Inflammatory macrophage (primary cell): ENCODE measurements at regions not wholly inside any gene's neighbourhood (a gene's known extent, or its start where the extent isn't known, plus 50 kb on each side); places are given as distances from the start of the nearest gene placed in this dataset.
"Not testable (repeated sequence)": the region's sequence is repeated elsewhere in the genome, so short reads cannot be mapped to it uniquely, and the experiment has no call there.

Experiments
- DNase-seq, 2 donors: peaks; one replicate each; pipeline ENCODE4 v3.0.0-alpha.2; 2020 to 2022

DNA sequence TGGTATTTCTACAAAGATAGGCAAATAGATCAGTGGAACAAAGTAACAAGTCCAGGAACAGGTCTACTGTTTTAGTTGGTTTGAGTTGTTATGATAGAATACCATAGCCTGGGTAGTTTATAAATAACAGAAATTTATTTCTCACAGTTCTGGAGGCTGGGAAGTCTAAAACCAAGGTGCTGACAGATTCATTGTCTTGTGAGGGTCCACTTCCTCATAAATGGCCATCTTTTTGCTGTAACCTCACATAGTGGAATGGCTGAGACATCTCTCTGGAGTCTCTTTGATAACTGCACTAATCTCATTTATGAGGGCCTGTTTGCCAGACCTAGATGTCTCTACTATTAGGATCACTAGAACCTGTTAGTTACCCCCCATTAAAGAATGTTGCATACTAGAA lies 152.3 kb upstream of the MYRIP start:
- no peak for DNase-seq

DNA sequence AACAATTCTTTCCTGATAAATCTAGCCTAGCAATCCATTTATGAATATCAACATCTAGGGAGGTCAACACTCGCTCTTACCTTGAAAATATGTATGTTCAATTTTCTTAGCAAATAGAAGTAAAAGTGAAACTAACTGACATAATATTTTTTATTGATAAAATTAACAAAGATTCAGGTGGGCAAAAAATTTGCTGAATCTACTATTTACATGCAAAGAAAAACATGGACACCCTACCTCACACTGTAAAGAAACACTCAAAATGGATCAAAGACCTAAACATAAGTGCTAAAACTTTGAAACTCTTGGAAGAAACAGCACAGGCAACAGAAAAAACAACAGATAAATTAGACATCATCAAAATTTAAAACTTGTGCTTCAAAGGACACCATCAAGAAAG lies 151.6 kb upstream of the MYRIP start:
- no peak for DNase-seq

DNA sequence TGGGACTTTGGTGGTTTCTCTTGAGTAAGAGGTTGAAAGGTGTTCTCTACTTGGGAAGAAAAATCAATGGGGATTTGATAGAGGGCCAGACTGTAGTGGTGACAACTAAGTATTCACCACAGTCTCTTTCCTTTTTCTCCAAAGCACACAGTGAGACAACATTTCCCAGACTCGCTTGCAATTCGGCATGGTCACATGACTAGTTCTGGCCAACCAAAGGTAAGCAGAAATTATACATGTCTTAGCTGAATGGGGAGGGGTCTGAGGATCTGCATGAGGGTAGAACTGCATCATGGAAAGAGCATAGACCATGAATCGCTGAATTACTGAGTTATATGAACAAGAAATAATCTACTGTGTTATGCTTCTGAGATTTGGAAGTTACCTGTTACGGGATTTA lies 144.5 kb upstream of the MYRIP start:
- no peak for DNase-seq

DNA sequence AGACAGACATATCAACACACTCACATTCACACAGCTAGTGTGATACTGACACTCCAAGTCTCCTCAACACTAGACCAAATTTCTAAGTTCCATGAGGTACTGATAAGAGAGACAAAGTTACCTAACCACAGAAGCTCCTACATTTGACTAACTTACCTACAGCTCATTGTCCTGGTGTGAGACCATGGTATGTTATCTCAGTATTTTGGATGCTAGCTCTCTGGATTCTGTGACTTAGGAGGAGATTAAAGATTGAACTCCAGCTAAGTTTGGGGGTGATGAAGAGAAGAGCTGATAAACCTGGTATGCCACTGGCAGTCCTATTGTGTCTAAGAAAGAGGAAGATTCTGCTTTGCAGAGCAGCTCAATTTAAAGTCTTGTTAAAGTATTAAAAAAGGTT lies 144.0 kb upstream of the MYRIP start:
- no peak for DNase-seq

DNA sequence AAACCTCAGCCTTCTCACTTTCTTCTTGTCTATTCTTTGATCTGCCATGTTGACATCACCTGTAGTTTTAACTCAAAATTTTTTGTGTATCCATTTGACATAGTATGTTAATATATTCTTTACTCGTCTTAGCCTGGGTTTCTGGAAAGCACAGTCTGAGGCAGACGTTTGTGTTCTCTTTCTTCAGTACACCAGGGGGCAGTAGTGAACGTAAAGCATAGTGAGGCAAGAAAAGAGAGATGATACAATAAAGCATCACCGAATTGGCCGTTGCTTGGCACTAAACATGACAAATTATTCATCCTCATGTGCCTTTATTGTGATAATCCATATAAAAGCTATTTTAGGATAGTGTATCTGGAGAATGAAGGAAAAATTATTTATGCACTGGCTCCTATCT lies 141.0 kb upstream of the MYRIP start:
- DNase-seq: peak; percentile 34 to 41

DNA sequence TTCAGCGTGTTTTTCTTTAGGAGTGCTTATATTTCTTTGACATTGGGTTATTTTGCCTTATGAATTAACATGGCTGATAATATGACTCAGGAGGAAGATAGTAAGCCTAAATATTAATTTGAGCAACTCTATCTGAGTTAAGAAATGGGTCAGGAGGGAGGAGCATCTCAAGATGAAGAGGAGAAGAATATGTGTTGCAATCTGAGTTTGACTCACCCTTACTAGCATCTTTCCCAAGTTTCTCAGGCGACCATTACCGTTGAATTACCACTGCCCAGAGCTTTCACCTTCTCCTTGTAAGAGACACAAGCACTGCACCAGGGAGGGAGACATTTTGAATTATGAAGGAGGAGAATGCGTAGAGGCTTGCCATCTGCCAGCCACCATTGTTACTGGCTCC lies 138.3 kb upstream of the MYRIP start:
- DNase-seq: no peak

DNA sequence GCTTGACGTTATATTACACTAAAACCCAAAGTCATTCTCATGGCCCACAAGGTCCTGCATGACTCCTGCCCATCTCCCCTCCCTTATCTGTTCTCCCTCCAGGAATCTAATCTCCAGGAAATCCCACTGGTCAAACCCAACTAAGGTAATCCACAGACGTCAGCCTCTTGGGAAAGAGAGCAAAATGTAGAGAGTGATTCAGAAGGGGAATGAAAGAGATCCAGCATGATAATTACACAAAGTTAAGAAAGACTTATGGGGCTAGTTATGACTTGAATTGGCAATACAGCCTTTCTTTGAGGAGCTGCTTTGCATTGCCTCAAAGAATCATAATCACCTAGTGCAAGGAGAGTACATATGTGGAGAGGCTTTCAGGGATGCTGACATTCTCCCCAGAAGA lies 137.8 kb upstream of the MYRIP start:
- no peak for DNase-seq

DNA sequence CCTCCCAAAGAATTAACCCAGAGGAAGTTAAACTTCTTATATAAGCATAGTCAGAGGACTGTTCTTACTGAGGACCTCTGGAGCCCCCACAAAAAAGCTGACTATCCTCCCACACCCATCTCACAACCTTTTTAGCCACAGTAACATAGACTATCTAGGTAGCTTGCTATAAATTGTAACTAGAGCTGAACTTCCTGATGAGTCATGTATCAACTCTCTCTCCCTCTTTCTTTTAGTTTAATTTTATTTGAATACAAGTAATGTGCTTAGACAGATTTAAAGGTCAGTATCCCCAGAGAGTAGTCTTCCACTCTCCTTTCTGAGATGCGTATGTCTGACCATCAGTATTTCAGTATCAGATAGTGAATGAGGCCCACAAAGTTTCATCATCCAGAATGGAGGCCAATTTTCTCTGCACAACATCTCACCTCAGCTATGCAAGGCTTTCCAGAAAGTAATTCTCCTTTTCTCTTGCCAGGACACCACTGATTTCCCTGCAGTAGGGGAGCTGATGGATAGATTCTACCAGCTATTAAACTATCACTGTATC lies 104.0 kb upstream of the MYRIP start:
- DNase-seq: no peak

DNA sequence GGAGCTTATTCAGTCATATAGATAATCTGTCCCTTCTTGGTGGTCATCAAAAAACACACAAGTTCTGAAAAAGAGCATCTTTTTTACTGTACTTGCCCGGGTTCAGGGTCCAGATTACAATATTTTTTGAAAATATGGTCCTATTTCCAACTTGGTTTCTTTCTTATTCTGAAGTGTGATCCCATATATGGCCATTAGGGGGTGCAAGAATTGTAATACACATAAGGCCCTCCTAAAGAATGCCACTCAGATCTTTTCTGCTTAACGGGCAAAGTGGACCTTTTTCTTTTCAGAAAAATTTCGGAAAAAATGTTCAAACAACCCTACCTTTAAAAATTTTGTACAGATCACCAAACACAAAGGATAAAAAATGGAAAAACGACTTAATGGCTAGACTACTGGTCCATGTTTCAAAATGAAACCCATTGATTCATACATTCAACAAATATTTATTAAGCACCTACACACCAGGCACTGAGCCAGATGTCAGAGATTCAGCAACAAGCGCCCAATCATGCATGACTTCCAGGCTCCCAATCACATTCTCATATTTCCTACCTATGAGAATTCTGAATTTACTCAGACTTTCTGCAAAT lies 102.0 kb upstream of the MYRIP start:
- DNase-seq: peak in 1 of 2 donors; percentile 31

DNA sequence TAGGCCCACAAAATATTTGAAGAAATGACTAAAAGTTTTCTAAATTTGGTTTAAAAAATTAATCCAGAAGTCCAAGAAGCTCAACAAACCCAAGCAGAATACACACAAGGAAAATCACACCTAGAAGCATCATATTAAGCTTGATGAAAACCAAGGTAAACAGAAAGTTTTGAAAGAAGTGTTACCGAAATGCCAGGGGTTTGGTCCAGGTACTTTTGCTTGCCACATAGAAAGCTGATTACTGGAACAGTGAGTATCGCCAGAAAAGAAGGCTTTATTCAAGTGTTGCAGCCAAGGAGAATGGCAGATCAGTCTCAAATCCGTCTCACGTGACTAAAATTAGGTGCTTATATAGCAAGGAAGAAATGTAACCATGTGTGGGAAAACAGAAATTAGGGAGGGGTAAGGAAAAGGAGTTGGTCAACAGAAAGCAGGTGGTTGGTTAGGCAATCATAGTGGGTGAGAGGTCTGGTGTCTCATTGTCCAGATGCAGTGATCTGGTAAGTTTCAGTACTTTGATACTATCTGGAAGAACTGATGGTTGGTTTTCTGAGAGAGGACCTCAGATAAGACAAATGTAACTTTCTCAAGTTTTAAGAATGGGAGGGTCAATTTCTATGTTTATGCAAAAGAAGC lies 96.9 kb upstream of the MYRIP start:
- DNase-seq: no peak

DNA sequence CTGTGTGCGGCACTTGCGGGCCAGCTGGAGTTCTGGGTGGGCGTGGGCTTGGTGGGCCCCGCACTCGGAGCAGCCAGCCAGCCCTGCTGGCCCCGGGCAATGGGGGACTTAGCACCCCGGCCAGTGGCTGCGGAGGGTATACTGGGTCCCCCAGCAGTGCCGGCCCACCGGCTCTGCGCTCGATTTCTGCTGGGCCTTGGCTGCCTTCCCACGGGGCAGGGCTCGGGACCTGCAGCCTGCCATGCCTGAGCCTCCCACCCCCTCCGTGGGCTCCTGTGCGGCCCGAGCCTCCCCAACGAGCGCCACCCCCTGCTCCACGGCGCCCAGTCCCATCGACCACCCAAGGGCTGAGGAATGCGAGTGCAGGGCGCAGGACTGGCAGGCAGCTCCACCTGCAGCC lies 96.1 kb upstream of the MYRIP start:
- not testable (repeated sequence) for DNase-seq

DNA sequence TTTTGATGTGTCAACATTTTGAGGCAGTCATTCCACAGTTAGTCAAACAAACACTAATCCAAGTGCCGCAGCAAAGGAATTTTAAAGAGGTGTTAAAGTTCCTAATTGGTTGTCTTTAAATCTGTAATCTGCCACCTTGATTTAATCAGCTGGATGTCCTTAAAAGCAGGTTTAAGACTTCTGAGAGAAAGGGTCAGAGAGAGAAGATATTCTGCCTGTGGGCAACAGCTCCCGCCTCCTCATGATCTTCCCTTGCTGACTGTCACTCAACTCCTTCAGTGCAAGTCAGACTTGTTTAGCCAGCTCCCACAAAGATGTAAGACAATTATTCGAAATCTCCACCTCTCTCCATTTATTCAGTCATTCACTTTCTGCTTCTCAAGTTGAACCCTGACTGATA lies 92.6 kb upstream of the MYRIP start:
- no peak for DNase-seq

DNA sequence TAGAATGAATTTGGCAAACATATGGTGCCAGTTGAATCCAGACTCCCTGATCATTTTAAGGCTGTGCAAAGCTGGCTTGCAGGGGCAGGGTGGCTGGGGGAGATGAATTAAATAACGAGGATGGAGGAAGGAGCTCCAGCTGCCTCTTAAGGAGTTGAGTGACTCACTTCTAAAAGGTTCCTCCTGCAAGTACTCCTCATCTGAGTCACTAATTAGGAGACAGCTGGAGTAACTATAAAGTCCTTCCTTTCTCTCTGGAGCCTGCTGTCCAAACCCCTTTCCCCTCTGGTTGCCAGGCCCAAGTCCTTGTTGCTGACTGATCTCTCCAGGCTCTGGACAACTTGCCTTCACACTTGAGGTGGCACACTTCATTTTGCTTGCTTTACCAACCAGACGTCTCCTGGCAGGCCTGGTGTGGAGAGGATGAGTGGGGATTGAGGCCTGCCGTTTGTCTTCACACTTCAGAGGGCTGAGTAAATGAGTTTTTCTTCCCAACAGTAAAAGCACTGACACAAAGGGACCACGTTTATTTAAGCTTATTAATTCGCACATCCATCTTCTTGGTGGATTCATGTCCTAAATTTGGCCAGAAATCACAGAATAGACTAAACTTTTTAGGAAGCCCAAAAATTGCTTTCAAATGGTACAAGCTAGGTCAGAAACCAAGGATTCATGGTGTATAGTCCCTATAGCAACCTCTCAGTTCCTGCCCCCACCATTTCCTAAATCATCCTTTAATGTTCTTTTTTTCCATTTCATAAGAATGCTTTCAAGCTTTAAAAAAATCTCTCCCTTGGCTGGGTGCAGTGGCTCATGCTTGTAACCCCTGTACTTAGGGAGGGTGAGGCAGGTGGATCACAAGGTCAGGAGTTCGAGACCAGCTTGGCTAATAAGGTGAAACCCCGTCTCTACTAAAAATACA lies 90.5 kb upstream of the MYRIP start:
- DNase-seq: no peak

DNA sequence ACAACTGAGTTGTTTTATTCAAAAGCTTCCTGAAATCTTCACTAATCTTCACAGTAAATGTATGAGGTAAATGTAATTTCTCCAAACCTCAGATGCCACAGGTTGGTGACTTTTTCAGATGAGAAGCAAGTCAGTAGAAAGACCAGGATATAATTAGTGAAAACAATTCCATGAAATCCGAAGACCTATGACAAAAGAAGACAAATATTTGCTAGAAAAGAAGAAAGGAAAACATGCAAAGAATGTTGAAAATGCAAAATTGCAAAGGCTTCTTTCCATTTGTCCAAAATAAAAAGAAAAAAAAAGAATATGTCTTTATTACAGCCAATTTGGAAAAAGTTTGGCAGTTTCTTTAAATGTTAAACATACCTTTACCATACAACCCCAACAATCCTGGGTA lies 88.3 kb upstream of the MYRIP start:
- no peak for DNase-seq

DNA sequence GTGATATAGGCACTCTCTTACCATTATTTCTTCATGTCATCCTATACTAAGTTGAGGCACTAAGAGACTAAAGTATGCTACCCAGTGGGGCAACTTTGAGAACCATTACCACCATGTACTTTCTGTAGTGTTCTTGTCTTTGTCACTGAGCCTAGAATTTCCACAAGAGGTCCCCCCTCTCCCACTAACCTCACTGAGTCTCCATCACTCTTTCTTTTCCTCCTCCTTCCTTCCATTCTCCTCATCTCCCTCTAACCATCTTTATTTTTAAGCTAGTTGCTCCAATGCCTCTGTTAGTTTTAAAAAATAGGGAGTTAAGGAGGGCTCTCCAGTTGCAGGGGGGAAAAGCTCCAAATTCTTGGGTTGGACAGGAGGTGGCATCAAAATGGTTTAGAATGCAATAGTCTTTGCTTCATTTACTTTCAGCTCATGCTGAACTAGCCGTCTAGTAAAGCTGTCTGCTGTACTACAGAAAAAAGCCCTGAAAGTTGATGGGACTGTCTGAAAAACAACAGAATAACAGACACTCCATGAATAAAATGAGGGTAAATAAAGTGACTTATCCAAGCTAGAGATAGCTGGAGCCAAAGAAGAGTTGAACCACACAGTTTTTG lies 85.1 kb upstream of the MYRIP start:
- no peak for DNase-seq

DNA sequence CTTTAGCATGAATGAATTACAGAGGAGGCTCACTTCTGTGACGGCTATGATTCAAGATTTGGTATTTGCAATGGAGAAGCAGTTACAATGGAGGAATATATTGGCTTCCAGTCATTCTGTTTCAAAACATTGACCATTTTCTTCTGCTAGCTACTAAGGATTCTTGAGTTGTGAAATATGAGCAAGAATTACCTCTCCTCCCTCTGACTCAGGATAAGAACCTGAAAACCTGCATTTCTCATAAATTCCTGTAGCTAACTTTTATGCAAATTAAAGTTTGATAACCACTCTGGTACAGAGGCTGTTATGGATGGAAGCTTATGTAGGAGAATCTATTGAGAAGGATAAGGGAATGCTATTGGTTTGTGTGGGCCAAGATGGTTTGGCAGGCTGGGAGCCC lies 84.1 kb upstream of the MYRIP start:
- no peak for DNase-seq

DNA sequence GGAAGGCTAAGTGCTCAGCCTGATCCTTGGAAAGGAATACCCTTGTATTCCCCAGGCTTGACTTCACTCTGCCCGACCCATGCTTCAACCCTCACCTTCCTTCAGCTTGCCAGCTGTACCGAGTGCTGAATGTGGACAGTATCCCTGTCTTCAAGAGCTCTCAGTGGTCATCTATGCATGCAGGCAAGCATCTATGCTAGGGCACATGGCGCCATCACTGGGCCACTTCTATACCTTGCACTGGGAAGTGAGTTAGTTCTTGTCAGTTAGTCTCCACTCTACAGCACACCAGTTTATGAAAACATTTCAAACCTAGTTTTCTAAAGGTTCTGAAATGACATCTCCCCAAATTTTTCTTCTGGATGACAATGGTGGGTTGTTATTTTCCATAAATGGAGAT lies 82.0 kb upstream of the MYRIP start:
- peak in 1 of 2 donors; percentile 18 for DNase-seq

DNA sequence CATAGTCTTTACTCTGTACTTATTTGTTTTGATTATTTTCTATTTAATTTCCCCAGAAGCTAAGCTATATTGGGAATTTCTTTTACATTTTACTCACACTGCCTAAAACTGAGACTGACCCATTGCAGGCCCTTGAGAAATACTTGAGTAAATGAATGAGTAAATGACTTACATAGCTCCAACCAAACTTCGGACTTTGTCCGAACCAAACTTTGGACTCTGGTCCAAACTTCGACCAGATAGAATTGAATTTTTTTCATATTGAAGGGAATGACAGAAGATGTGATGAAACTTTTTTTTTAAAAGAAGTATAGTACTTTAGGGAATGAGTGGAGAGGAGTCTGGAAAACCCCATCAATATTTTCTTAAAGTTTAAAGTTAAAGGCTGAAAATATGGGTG lies 75.6 kb upstream of the MYRIP start:
- DNase-seq: no peak

DNA sequence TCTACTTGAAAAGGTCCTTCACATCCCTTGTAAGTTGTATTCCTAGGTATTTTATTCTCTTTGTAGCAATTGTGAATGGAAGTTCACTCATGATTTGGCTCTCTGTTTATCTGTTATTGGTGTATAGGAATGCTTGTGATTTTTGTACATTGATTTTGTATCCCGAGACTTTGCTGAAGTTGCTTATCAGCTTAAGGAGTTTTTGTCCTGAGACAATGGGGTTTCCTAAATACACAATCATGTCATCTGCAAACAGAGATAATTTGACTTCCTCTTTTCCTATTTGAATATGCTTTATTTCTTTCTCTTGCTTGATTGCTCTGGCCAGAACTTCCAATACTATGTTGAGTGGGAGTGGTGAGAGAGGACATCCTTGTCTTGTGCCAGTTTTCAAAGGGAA lies 69.8 kb upstream of the MYRIP start:
- not testable (repeated sequence) for DNase-seq

DNA sequence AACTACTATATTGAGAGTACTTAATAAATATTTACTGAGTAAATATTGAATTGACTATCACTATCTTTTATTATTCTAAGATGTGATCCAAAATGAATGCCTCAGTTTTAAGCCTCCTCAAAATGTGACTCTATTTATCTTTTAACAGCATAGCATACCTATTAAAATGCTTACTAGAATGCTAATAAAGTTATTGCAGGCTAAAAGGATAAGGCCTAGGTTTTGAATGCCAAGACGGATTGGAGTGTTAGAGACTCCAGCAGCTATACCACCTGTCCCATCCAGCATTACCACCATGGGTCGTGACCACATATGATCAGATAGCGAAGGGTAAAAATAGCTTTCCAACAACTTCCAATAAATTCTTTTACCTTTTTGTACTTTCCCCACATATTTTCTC lies 64.7 kb upstream of the MYRIP start:
- DNase-seq: no peak

DNA sequence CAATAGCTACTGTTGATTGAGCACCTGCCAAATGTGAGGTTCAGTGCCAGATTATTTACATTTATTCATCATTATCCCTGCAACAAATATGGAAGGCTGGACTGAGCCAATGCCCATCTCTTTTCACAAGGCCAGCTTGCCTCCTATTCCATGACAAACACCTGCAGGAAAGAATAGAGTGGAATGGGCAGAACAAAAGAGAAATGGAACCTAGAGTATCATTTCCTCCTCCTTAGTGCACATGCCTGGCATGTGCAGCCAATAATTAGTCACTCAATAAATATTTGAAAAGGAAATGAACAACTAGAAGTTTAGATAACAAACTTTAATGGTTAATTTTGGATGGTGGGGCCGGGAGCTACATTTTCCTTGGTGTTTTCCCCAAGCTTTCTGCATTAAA lies 61.4 kb upstream of the MYRIP start:
- no peak for DNase-seq

DNA sequence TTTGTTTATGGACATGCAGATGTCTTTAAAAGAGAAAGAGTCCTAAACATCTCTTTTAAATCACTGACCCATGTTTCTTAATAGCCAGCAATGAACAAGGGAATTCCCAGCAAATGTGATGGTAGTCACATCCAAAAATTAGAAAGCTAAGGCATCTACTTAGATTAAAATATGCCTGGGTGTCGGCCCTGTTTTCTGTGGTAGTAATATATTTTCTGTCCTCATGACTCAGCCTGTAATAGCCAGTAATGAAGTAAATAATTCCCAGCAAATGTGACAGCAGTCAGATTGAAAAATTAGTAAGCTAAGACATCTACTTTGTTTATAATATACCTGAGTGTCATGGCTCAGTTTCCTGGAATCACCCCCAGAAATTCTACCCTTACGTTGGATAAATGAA lies 60.6 kb upstream of the MYRIP start:
- DNase-seq: no peak

DNA sequence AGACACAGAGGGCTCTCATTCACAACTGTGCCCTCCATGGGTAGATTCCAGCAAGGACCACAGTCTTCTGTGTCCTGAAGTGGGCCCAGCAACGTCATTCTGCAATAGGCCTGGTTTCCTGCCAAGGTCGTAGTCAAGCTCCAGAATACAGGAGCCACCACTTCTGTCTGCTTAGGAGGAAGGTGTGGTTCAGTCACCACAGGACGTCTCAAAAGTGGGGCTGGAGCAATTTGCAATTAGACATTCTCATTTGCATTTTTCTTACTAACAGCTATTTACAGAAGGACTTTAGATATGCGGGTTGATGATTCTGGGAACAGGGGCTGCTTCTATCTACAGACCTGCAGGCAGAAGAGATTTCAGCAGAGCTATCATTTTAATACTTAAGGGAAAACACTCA lies 58.7 kb upstream of the MYRIP start:
- DNase-seq: no peak
